Cardiac fibroblast (primary cell): ENCODE measurements at regions not wholly inside any gene's neighbourhood (a gene's known extent, or its start where the extent isn't known, plus 50 kb on each side); places are given as distances from the start of the nearest gene placed in this dataset.
"Not testable (repeated sequence)": the region's sequence is repeated elsewhere in the genome, so short reads cannot be mapped to it uniquely, and the experiment has no call there.

Source experiments
- DNase-seq, 2 donors: peaks; one replicate each; pipeline versions ENCODE4 v3.0.0 to v3.0.0-alpha.2; 2010; ENCODE audit warnings: low read depth in 2 of 2
- H3K4me3 ChIP-seq, 2 donors: replicated peaks in 1 of 2; 1 replicate in 1 of 2; 2 replicates in 1 of 2; pipeline ENCODE4 v1.5.1; 2011; ENCODE audit warnings: low read depth in 2 of 2, low read length in 2 of 2, mild to moderate bottlenecking in 2 of 2, moderate library complexity in 1 of 2
- CTCF ChIP-seq: IDR thresholded peaks from one replicate; pipeline ENCODE4 v1.5.1; 2011; ENCODE audit warnings: low read depth, mild to moderate bottlenecking, low read length, inconsistent platforms

- no peak for DNase-seq
- TF ChIP-seq CTCF, result no peak
- H3K4me3 ChIP-seq, result no peak overlapping the region
Measured at GRCh38 chr1:196043268-196043667, 565.0 kb downstream of the KCNT2 start.

- no peak for TF ChIP-seq CTCF
- DNase-seq, result no peak
- no peak overlapping the region for H3K4me3 ChIP-seq
Measured at GRCh38 chr1:196034080-196034706, 574.0 kb downstream of the KCNT2 start.

- H3K4me3 ChIP-seq, DNase-seq: not testable (repeated sequence)
Measured at GRCh38 chr1:196031387-196031786, 576.9 kb downstream of the KCNT2 start.

- H3K4me3 ChIP-seq, result no peak overlapping the region
- no peak for TF ChIP-seq CTCF
- DNase-seq, result no peak
Measured at GRCh38 chr1:196030455-196030854, 577.8 kb downstream of the KCNT2 start.

- no peak for TF ChIP-seq CTCF
- no peak overlapping the region for H3K4me3 ChIP-seq
- DNase-seq, result no peak
Measured at GRCh38 chr1:196029410-196029809, 578.8 kb downstream of the KCNT2 start.

- no peak for TF ChIP-seq CTCF
- no peak overlapping the region for H3K4me3 ChIP-seq
- DNase-seq, result no peak
Measured at GRCh38 chr1:196027127-196027526, 581.1 kb downstream of the KCNT2 start.

GRCh38 chr1:196021174-196021573 is 587.1 kb downstream of the KCNT2 start:
- H3K4me3 ChIP-seq, DNase-seq: not testable (repeated sequence)

- H3K4me3 ChIP-seq, result no peak overlapping the region
- no peak for DNase-seq
- TF ChIP-seq CTCF, result no peak
Measured at GRCh38 chr1:196009362-196009761, 598.9 kb downstream of the KCNT2 start.
